T-helper 2 cell treated with Interferon-gamma antibody and Interleukin-4, amounts not matched to agents 5 μg/mL and 100 μg/mL, for 36 hours (primary cell): ENCODE measurements at regions not wholly inside any gene's neighbourhood (a gene's known extent, or its start where the extent isn't known, plus 50 kb on each side); places are given as distances from the start of the nearest gene placed in this dataset.

Source experiments
- DNase-seq: peaks from one replicate; pipeline ENCODE4 v3.0.0; 2021; ENCODE audit warnings: low spot score
- H3K27ac Mint-ChIP-seq: one replicate; pipeline ENCODE4 v1.8.0; 2021; ENCODE audit warnings: mild to moderate bottlenecking, mixed read lengths
- H3K27me3 Mint-ChIP-seq: one replicate; pipeline ENCODE4 v1.8.0; 2021; ENCODE audit warnings: low read depth, mixed read lengths
- H3K36me3 Mint-ChIP-seq: one replicate; pipeline ENCODE4 v1.8.0; 2021; ENCODE audit warnings: low read depth, mixed read lengths
- H3K4me1 Mint-ChIP-seq: one replicate; pipeline ENCODE4 v1.8.0; 2021; ENCODE audit warnings: low read depth, mixed read lengths
- H3K4me3 Mint-ChIP-seq: one replicate; pipeline ENCODE4 v1.8.0; 2022; ENCODE audit warnings: mild to moderate bottlenecking, moderate library complexity, mixed read lengths
- H3K9me3 Mint-ChIP-seq: one replicate; pipeline ENCODE4 v1.8.0; 2021; ENCODE audit warnings: mixed read lengths

- Mint-ChIP-seq H3K27ac (no peak overlapping the region), H3K4me3 (no peak overlapping the region)
- no peak for DNase-seq
These were observed 519.3 kb upstream of the CADM2 start for GRCh38 chr3:84439476-84439875.

GRCh38 chr3:84440291-84440690 is 518.5 kb upstream of the CADM2 start:
- no peak for DNase-seq
- H3K27me3 Mint-ChIP-seq = no peaks in the 10 kb centered on the region
- no peak overlapping the region for H3K4me3 Mint-ChIP-seq
- H3K4me1 Mint-ChIP-seq = no peaks in the 10 kb centered on the region
- peaks cover 33% of the 10 kb centered on the region for H3K9me3 Mint-ChIP-seq
- H3K36me3 Mint-ChIP-seq = no peaks in the 10 kb centered on the region
- no peak overlapping the region for H3K27ac Mint-ChIP-seq

More at GRCh38 chr3:84439476-84439875, 519.3 kb upstream of the CADM2 start:
- H3K27me3 Mint-ChIP-seq = no peaks in the 10 kb centered on the region
- no peaks in the 10 kb centered on the region for H3K4me1 Mint-ChIP-seq
- H3K36me3 Mint-ChIP-seq = no peaks in the 10 kb centered on the region
- H3K9me3 Mint-ChIP-seq = peaks cover 35% of the 10 kb centered on the region

GRCh38 chr3:84442533-84442932 is 516.3 kb upstream of the CADM2 start:
- H3K36me3 Mint-ChIP-seq = no peaks in the 10 kb centered on the region
- no peaks in the 10 kb centered on the region for H3K27me3 Mint-ChIP-seq
- no peak for DNase-seq
- H3K4me1 Mint-ChIP-seq = no peaks in the 10 kb centered on the region
- H3K9me3 Mint-ChIP-seq = peaks cover 29% of the 10 kb centered on the region
- no peak overlapping the region for H3K4me3 Mint-ChIP-seq
- no peak overlapping the region for H3K27ac Mint-ChIP-seq

DNA sequence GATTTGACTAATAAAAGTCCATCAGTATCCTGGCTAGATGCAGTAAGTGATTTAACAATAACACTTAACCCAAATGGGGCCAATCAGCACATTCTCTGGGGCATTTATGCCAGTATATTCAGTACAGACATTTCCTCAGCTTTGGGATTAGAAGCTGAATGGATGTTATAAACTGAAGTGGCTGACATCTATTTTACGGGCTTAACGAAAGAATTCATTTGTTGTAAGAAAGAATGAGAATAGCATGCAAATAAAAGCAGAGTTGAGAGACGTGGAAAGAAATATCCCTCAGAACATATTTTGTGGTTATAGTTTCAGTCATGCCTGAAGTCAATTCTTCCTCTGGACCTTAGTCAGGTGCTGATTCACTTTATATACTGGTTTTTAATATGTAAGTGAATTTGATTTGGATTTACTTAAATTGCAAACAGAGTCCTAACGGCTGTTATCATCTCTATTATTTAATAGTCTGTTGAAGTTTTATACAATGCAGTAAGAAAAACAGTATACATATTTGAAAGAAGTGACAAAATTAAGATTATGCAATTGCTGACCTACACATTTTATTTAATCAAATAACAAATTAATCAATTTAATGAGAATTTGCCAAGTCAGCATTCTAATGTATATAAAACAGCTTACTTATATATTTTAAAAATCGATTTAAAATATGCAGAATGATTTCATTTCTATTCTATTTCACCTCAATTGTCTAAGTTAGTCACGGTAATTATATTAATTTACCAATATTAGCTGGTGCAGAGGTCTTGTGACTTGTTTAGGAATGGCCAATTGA is 513.9 kb upstream of the CADM2 start:
- Mint-ChIP-seq H3K4me1 (no peaks in the 10 kb centered on the region), H3K27me3 (no peaks in the 10 kb centered on the region), H3K4me3 (no peak overlapping the region), H3K27ac (no peak overlapping the region), H3K36me3 (no peaks in the 10 kb centered on the region), H3K9me3 (peaks cover 35% of the 10 kb centered on the region)
- DNase-seq = no peak

- H3K27ac Mint-ChIP-seq = no peak overlapping the region
- no peaks in the 10 kb centered on the region for H3K4me1 Mint-ChIP-seq
- no peak overlapping the region for H3K4me3 Mint-ChIP-seq
- DNase-seq = no peak
- H3K36me3 Mint-ChIP-seq = no peaks in the 10 kb centered on the region
- no peaks in the 10 kb centered on the region for H3K27me3 Mint-ChIP-seq
- peaks cover 52% of the 10 kb centered on the region for H3K9me3 Mint-ChIP-seq
These were observed 471.5 kb upstream of the CADM2 start for GRCh38 chr3:84487296-84487695.

- Mint-ChIP-seq H3K27ac (no peak overlapping the region), H3K27me3 (no peaks in the 10 kb centered on the region), H3K9me3 (peaks cover 19% of the 10 kb centered on the region)
These were observed 454.0 kb upstream of the CADM2 start for GRCh38 chr3:84504761-84505160.

GRCh38 chr3:84510007-84510406 is 448.8 kb upstream of the CADM2 start:
- Mint-ChIP-seq H3K27me3 (no peaks in the 10 kb centered on the region), H3K9me3 (peaks cover 42% of the 10 kb centered on the region), H3K4me3 (no peak overlapping the region), H3K27ac (no peak overlapping the region), H3K4me1 (no peaks in the 10 kb centered on the region), H3K36me3 (no peaks in the 10 kb centered on the region)
- DNase-seq = no peak

More at GRCh38 chr3:84504761-84505160, 454.0 kb upstream of the CADM2 start:
- DNase-seq = no peak
- no peaks in the 10 kb centered on the region for H3K4me1 Mint-ChIP-seq
- no peak overlapping the region for H3K4me3 Mint-ChIP-seq
- no peaks in the 10 kb centered on the region for H3K36me3 Mint-ChIP-seq

DNA sequence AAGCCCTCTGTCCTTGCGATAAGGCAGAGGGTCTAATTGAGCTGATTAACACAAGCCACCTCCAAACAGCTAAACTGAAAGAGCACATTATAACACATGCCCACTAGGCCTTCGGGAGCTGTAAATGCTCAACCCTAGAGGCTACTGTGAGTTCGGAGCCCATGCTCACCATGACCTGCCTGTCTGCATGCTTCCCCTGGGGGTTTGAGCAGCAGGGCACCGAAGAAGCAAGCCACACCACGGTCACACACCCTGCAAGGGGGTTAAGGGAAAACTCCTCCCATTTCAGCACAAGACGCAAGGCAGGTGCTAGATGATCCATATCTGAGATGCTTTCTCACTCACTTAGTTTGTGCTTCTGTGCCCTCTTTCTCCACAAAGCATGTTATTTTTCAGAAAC is 435.9 kb upstream of the CADM2 start:
- H3K4me3 Mint-ChIP-seq = no peak overlapping the region
- DNase-seq = no peak
- H3K4me1 Mint-ChIP-seq = no peaks in the 10 kb centered on the region

DNA sequence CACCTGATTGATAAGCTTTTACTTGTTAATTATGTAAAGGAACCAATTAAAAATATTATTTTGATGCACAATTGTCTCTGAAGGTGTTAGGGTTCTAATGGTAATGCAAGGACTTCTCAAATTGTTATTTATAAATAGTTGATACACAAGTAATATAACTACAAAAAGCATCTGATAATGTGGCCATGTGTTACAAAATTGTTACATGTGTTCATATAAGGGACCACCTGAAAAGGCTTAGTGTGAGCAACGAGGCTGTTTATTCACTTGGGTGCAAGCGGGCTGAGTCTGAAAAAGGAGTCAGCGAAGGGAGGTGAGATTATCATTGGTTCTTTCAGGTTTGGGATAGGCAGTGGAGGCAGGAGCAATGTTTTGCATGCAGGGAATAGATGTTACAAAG is 421.9 kb upstream of the CADM2 start:
- DNase-seq = no peak
- H3K4me3 Mint-ChIP-seq = no peak overlapping the region
- no peaks in the 10 kb centered on the region for H3K27me3 Mint-ChIP-seq
- no peaks in the 10 kb centered on the region for H3K4me1 Mint-ChIP-seq
- no peaks in the 10 kb centered on the region for H3K36me3 Mint-ChIP-seq
- peaks cover 29% of the 10 kb centered on the region for H3K9me3 Mint-ChIP-seq
- H3K27ac Mint-ChIP-seq = no peak overlapping the region

More for the DNA sequence above, 435.9 kb upstream of the CADM2 start:
- Mint-ChIP-seq H3K27me3 (no peaks in the 10 kb centered on the region), H3K27ac (no peak overlapping the region), H3K36me3 (no peaks in the 10 kb centered on the region), H3K9me3 (peaks cover 22% of the 10 kb centered on the region)

- Mint-ChIP-seq H3K4me1 (no peaks in the 10 kb centered on the region), H3K27me3 (no peaks in the 10 kb centered on the region), H3K9me3 (peaks cover 21% of the 10 kb centered on the region), H3K4me3 (no peak overlapping the region), H3K36me3 (no peaks in the 10 kb centered on the region), H3K27ac (no peak overlapping the region)
- DNase-seq = no peak
These were observed 420.2 kb upstream of the CADM2 start for GRCh38 chr3:84538597-84538996.

GRCh38 chr3:84547207-84547606 is 411.6 kb upstream of the CADM2 start:
- Mint-ChIP-seq H3K36me3 (no peaks in the 10 kb centered on the region), H3K27me3 (no peaks in the 10 kb centered on the region), H3K9me3 (no peaks in the 10 kb centered on the region), H3K27ac (no peak overlapping the region), H3K4me3 (no peak overlapping the region), H3K4me1 (no peaks in the 10 kb centered on the region)
- no peak for DNase-seq

GRCh38 chr3:84547971-84548970 is 410.5 kb upstream of the CADM2 start:
- Mint-ChIP-seq H3K36me3 (no peaks in the 10 kb centered on the region), H3K4me3 (no peak overlapping the region), H3K27ac (no peak overlapping the region)

GRCh38 chr3:84555629-84556028 is 403.2 kb upstream of the CADM2 start:
- Mint-ChIP-seq H3K36me3 (no peaks in the 10 kb centered on the region), H3K27ac (no peak overlapping the region), H3K4me3 (no peak overlapping the region), H3K27me3 (no peaks in the 10 kb centered on the region), H3K9me3 (peaks cover 4% of the 10 kb centered on the region), H3K4me1 (no peaks in the 10 kb centered on the region)
- no peak for DNase-seq

More at GRCh38 chr3:84547971-84548970, 410.5 kb upstream of the CADM2 start:
- no peak for DNase-seq
- Mint-ChIP-seq H3K27me3 (no peaks in the 10 kb centered on the region), H3K4me1 (no peaks in the 10 kb centered on the region), H3K9me3 (no peaks in the 10 kb centered on the region)

GRCh38 chr3:84566256-84566655 is 392.5 kb upstream of the CADM2 start:
- H3K4me1 Mint-ChIP-seq = no peaks in the 10 kb centered on the region
- peaks cover 8% of the 10 kb centered on the region for H3K9me3 Mint-ChIP-seq
- H3K27ac Mint-ChIP-seq = no peak overlapping the region
- H3K27me3 Mint-ChIP-seq = no peaks in the 10 kb centered on the region
- no peak overlapping the region for H3K4me3 Mint-ChIP-seq
- no peaks in the 10 kb centered on the region for H3K36me3 Mint-ChIP-seq
- no peak for DNase-seq
